OCI-LY7 (cell line): ENCODE measurements at regions not wholly inside any gene's neighbourhood (a gene's known extent, or its start where the extent isn't known, plus 50 kb on each side); places are given as distances from the start of the nearest gene placed in this dataset.

Experiments
- BruUV-seq: library from RNA; stranded (reverse); fragments of 400-500 nt; replicated peaks from 2 replicates; lab custom pipeline; 2021; lab: Mats Ljungman, UMichigan
- CTCF ChIA-PET: fragments of 300-600 bp; sonication (Branson Sonifier 250); formaldehyde crosslinking; loops from one replicate; lab custom pipeline; 2022; ENCODE audit warnings: antibody characterized with exemption; ENCODE audit not compliant: unreplicated experiment; lab: Charles Lee
- POLR2A ChIA-PET: fragments of 300-600 bp; sonication (Branson Sonifier 250); formaldehyde crosslinking; loops from one replicate; lab custom pipeline; 2022; ENCODE audit warnings: antibody characterized with exemption; lab: Charles Lee
- DNase-seq: peaks from one replicate; pipeline ENCODE4 v3.0.0-alpha.2; 2015; ENCODE audit warnings: low spot score
- H2AFZ ChIP-seq: fragments of 200-600 bp; sonication (generic), shearing (Covaris generic); 2 replicates; pipeline ENCODE4 v1.6.1; 2014; ENCODE audit warnings: mild to moderate bottlenecking, antibody characterized with exemption, low read length, moderate library complexity
- H3K27ac ChIP-seq: fragments of 200-600 bp; sonication (generic); 2 replicates; pipeline ENCODE4 v1.5.1; 2014; ENCODE audit warnings: mixed run types, low read depth, mild to moderate bottlenecking, moderate library complexity, low read length, inconsistent platforms; ENCODE audit not compliant: poor library complexity, severe bottlenecking
- H3K36me3 ChIP-seq: fragments of 200-600 bp; sonication (generic); 2 replicates; pipeline ENCODE4 v1.6.1; 2014; ENCODE audit warnings: mild to moderate bottlenecking, antibody characterized with exemption, low read length, moderate library complexity, mixed read lengths; ENCODE audit not compliant: insufficient read depth
- H3K4me1 ChIP-seq: fragments of 200-600 bp; sonication (generic); 2 replicates; pipeline ENCODE4 v1.5.1; 2014; ENCODE audit warnings: mild to moderate bottlenecking, low read length; ENCODE audit not compliant: insufficient read depth, poor library complexity, severe bottlenecking
- H3K4me2 ChIP-seq: fragments of 200-600 bp; sonication (generic); 2 replicates; pipeline ENCODE4 v1.6.1; 2014; ENCODE audit warnings: mild to moderate bottlenecking, low read length
- H3K4me3 ChIP-seq: fragments of 200-600 bp; sonication (generic); 2 replicates; pipeline ENCODE4 v1.5.1; 2014; ENCODE audit warnings: mild to moderate bottlenecking, low read depth, low read length; ENCODE audit not compliant: poor library complexity, severe bottlenecking
- H3K79me2 ChIP-seq: fragments of 200-600 bp; sonication (generic); 2 replicates; pipeline ENCODE4 v1.6.1; 2016; ENCODE audit warnings: low read depth, mild to moderate bottlenecking, low read length, moderate library complexity, mixed read lengths; ENCODE audit not compliant: insufficient read depth
- H3K9me2 ChIP-seq: fragments of 200-600 bp; sonication (generic); 2 replicates; pipeline ENCODE4 v1.6.1; 2016; ENCODE audit warnings: mild to moderate bottlenecking, low read length, mixed read lengths; ENCODE audit not compliant: insufficient read depth
- H3K9me3 ChIP-seq: fragments of 200-600 bp; sonication (generic); 2 replicates; pipeline ENCODE4 v1.6.1; 2014; ENCODE audit warnings: mild to moderate bottlenecking, mixed run types, low read length, mixed read lengths
- H4K20me1 ChIP-seq: fragments of 200-600 bp; sonication (generic); 2 replicates; pipeline ENCODE4 v1.6.1; 2014; ENCODE audit warnings: mild to moderate bottlenecking, antibody characterized with exemption, low read length, moderate library complexity, mixed read lengths; ENCODE audit not compliant: insufficient read depth
- EZH2phosphoT487 ChIP-seq: fragments of 200-600 bp; sonication (generic); IDR thresholded peaks from 2 replicates; pipeline ENCODE4 v1.6.1; 2018; ENCODE audit warnings: low read depth, borderline replicate concordance, mild to moderate bottlenecking, mixed run types, antibody characterized with exemption, low read length, moderate library complexity, mixed read lengths
- intact Hi-C: fragments of 100-400 bp; cut with micrococcal nuclease; formaldehyde crosslinking; loops from one replicate; pipeline ENCODE4 v1.10.0; 2022; ENCODE audit not compliant: unreplicated experiment
- TF ChIP-seq, protein P1 (sequence below): fragments of 200-600 bp; sonication (generic); conservative IDR thresholded peaks from 2 replicates; pipeline ENCODE4 v1.5.1; 2014; ENCODE audit warnings: mild to moderate bottlenecking, antibody characterized with exemption, low read length, moderate library complexity, mixed read lengths

DNA sequence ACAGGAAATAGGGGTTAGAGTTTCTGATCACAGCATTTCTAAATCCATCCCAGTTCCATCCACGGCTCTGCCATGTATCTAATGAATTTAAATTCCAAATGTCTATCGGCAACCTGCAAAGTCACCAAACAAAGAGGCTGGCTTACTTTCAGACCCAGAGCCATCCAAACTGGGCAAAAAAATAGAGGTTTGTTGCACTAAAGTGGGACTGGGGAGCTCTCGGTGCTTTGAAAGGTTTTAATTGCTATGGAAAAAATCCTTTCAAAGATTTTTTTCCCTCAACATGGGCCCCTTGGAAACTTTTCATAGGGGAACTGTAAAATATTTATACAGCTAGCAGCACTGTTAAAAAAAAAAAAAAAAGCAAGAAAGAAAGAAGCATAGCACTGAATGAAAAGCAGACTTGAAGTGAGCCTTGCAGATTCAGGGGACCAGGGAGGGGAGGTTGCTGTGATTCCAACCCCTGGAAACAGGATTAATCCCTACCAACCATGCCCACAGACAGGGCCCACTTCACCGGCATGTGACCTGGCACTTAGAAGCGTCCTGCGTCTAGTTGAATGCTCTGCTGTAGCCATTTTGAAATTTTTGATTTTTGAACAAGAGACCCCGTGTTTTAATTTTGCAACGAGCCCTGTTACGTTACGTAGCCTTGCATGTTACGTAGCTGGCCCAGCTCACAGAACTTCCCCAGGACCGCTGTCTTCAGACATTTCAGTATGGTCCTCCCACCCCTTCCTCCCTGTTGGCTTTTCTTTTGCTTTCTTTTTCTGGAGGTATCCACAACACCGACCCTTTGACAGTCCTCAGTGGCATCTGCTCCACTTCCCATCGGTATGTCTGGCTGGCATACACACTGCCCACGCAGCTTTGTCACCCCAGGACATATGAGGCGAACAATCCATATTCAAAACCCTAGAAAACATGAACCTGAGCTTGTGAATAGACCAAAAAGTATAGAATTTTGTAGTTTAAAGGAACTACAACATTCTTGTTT, 105.3 kb upstream of the NFIB start:
- TF ChIP-seq, protein P1, sequence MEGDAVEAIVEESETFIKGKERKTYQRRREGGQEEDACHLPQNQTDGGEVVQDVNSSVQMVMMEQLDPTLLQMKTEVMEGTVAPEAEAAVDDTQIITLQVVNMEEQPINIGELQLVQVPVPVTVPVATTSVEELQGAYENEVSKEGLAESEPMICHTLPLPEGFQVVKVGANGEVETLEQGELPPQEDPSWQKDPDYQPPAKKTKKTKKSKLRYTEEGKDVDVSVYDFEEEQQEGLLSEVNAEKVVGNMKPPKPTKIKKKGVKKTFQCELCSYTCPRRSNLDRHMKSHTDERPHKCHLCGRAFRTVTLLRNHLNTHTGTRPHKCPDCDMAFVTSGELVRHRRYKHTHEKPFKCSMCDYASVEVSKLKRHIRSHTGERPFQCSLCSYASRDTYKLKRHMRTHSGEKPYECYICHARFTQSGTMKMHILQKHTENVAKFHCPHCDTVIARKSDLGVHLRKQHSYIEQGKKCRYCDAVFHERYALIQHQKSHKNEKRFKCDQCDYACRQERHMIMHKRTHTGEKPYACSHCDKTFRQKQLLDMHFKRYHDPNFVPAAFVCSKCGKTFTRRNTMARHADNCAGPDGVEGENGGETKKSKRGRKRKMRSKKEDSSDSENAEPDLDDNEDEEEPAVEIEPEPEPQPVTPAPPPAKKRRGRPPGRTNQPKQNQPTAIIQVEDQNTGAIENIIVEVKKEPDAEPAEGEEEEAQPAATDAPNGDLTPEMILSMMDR = no peak
- no peaks in the 10 kb centered on the region for H3K79me2 ChIP-seq
- H3K9me2 ChIP-seq = no peaks in the 10 kb centered on the region
- no peaks in the 10 kb centered on the region for H4K20me1 ChIP-seq
- BruUV-seq = no TSS peak
- intact Hi-C loops = no loop called here
- H3K9me3 ChIP-seq = no peaks in the 10 kb centered on the region
- no peak for DNase-seq
- H3K4me1 ChIP-seq = no peaks in the 10 kb centered on the region
- H2AFZ ChIP-seq = no peak overlapping the region
- no peak overlapping the region for H3K4me3 ChIP-seq
- POLR2A ChIA-PET = interaction anchor here (0.7 to 1.2 kb wide), 2 partner anchors 8 to 753 kb away, joined by 3 read pairs; no protein-coding TSS in a partner anchor
- CTCF ChIA-PET = no interaction called here
- no peak overlapping the region for H3K27ac ChIP-seq
- H3K4me2 ChIP-seq = no peak overlapping the region
- no peaks in the 10 kb centered on the region for H3K36me3 ChIP-seq

DNA sequence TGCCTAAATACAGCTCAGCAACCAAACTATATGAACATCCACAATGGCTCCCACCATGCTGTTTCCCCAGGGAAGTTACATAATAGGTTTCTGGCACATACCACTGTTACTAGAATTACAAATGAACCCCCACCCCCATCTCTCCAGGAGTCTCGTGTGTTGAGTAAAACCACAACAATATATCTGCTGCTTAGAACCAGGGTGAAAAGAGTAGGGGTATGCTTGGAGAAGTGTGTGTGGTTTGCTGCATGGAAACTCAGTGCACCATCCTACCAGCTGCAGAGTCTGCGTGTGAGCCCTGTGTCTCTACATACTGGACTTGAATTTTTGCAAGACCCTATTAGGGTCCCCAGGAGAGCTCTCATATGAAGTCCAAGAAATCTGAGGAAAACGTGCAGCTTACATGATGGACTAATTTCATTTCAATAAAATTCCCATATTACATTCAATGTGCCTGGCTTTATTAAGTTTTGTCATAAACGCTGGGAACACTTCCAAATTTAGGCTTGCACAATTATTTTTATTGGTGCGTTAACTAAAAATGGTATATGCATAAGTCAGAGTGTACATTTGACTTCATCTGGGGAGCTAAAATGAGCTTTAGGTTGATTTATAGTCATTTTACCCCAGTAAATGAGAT, 104.5 kb upstream of the NFIB start:
- ChIA-PET POLR2A (interaction anchor here (0.7 to 1.2 kb wide), 2 partner anchors 9 to 752 kb away, joined by 3 read pairs; no protein-coding TSS in a partner anchor), CTCF (no interaction called here)
- H3K27ac ChIP-seq = no peak overlapping the region
- H3K4me2 ChIP-seq = no peak overlapping the region
- DNase-seq = no peak
- intact Hi-C loops = no loop called here
- no peak for TF ChIP-seq EZH2phosphoT487
- TF ChIP-seq, protein P1 = no peak
- H3K4me1 ChIP-seq = no peaks in the 10 kb centered on the region
- no peaks in the 10 kb centered on the region for H3K9me3 ChIP-seq
- no peak overlapping the region for H3K4me3 ChIP-seq
- H3K9me2 ChIP-seq = no peaks in the 10 kb centered on the region
- no TSS peak for BruUV-seq
- H3K79me2 ChIP-seq = no peaks in the 10 kb centered on the region
- H4K20me1 ChIP-seq = no peaks in the 10 kb centered on the region
- H3K36me3 ChIP-seq = no peaks in the 10 kb centered on the region
- no peak overlapping the region for H2AFZ ChIP-seq
